ENCODE measurements at regions not wholly inside any gene's neighbourhood (a gene's known extent, or its start where the extent isn't known, plus 50 kb on each side); places are given as distances from the start of the nearest gene placed in this dataset.
"Not testable (repeated sequence)": the region's sequence is repeated elsewhere in the genome, so short reads cannot be mapped to it uniquely, and the experiment has no call there.

DNA sequence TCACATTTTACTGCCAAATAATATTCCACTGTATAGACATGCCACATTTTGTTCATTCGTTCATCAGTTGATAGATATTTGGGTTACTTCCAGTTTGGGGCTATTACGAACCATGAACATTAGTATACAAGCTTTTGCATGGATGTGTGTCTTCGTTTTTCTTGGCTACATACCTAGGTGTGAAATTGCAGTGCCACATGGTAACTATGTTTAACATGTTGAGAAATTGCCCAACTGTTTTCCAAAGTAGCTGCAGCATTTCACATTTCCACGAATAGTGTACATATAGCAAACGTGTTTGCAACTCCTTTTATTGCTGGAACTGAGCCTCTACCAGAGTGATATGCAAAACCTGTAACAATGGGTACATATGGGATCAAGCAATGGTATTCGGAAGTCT, 221.5 kb downstream of the VEGFC start:
- no peak for DNase-seq (ENCODE audit: low spot score)

DNA sequence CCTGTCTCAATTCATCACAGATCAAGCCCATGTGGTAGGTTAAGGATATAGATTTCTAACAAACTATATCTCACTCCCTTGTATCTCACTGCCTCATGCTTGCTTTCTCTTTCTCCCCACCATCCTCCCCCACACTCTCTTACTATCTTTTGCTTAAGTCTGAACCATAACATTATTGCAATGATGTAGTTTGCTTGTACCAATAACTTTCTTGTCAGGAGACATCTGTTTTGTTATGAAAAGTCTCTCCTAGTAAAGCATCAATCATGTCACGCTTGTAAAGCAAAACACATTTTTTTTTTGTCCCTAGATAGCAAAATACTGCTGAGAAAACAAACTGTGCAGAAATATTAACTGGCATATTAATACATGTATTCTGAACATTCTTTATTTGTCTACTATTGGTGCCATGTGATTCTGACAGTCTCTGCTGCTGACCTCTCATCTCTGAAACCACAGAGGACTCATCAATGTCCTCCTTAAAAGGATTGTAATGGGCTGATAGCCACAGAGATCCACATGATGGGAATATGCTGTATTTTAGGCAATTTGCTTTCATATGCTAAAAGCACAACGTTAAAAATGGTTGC, 217.5 kb downstream of the VEGFC start:
- DNase-seq (ENCODE audit: low spot score) = no peak

DNA sequence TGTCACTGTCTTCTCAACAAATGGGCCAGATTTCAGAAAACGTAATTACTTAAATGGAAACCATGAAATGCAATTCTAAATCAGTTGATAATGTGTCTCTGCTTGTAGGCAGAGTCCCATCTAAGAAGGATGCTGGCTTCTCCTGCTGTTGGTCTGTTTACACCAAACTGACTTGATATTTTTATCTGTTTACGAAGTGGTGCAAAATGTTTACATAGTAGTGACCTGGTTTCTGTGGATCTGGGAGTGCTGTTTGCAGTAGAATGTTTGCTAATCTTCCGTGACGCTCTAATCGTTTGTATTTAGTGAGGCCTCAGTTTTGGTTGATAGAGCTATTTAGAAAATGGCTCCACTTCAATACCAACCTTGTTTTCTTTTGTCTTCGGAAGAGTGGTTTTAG, 213.5 kb downstream of the VEGFC start:
- no peak for DNase-seq (ENCODE audit: low spot score)

DNA sequence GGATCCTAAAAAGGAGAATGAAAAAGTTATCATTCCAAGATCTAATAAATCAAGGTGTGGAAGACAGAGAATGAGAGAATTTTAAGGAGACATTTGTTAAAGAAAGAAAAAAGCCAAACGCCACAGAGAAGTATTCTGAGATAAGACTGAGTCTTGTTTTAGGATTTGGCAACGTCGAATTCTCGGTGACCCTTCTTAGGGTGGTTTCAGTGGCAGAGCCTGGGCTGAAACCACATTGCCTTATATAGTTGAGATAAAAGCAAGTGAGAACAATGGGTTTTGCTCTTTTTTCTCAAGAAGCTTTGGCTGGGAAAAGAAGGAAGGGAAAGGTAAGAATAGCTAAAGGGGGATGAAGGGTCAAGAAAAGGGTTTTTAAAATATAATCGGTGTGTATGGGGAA, 209.4 kb downstream of the VEGFC start:
- DNase-seq (ENCODE audit: low spot score) = no peak

DNA sequence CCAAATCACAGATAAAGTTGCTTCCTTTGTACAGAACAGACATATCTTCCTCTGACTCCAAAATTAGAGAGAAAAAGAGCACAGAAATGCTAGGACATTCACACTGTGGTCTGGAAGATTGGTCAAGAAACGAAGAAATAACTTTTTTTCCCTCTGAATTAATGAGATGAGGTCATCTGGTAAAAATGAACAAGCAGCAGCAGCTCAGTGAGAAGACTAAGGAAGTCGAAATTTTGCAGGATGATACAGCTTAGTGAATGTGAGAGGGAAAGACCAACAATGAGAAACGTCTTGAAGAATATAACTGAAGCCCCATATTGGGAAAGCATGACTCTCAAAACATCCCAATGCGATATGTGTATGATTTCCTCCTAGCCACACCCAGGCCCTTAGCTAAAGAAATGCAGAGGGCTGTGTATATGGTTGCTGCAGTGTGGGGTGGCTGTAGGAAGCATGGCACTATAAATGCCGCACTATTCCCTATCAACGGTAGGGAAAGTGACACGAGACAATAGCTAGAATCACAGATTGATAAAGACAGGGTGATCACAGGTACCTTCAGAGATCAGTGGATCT, 208.6 kb downstream of the VEGFC start:
- DNase-seq (ENCODE audit: low spot score) = no peak

DNA sequence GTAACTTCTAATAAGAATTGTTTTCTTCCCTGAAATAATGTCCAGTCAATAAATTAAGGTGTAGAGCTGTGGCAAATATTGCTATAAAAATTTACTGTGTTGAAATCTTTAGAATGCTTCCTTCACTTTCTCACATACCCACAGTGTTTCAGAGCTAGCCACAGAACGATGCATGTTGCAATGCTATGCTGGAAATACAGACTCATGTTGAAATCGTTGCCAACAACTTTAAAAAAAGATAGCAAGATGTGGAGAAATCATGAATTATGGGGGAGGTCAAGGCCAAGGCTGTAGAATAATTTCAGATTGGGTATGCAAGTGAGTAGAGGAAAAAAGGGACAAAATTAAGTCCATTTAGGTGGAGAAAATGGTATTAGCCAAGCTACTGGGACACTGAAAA, 204.8 kb downstream of the VEGFC start:
- no peak for DNase-seq (ENCODE audit: low spot score)

DNA sequence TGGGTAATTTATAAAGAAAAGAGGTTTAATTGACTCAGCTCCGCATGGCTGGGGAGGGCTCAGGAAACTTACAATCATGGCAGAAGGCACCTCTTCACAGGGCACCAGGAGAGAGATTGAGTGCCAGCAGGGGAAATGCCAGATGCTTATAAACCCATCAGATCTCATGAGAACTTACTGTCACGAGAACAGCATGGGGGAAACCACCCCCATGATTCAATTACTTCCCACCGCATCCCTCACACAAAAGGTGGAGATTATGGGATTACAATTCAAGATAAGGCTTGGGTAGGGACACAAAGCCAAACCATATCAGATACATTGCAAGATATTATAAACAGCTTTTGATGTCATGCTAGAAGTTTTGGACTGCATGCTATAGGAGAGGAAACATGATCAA, 204.3 kb downstream of the VEGFC start:
- no peak for DNase-seq (ENCODE audit: low spot score)

DNA sequence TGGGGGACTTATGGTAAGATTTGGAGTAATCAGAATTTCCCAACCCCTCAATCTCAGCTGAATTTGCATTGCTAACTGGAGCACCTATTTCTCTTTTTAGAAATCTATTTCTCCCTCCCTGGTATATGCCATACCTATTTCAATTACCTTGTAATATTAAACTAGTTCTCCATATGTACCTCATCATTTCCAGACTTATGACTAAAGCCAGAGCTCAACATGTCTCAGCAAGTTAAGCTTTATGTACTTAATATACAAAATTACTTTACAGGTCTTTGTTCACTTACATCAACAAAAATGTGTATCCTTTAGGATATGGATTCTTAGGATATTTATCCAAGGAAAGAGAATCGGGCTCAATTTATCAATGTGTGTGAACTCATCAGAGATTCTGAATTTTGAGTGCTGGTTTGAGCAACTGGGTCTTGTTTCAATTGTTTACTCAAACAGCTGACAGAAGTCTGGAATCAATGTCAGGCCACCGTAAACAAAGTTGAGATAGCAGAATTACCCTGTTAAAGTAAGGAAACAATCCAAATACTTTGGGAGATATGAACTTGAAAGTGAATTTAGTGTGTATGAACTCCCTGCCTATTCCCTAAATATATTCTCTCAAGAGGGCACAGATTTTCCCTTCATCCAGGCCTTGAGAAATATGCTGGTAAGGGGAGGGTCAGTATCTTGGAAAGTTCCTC, 199.6 kb downstream of the VEGFC start:
- DNase-seq (ENCODE audit: low spot score) = no peak

DNA sequence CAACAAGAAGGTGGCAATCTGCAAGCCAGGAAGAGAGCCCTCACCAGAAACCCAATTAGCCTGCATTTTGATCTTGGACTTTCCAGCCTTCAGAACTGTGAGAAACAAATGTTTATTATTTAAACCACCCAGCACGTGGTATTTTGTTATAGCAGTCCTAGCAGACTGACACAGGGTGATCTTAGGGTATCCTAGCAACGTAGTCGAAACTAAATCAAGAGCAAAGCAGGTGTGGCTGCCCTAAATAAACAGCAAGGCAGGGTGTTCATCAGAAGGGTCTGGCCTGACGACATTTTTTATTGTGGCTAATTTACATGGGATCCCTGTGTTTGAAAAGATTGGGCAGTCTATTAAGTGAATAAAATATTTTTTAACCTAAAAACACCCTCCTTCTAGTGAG, 198.8 kb downstream of the VEGFC start:
- no peak for DNase-seq (ENCODE audit: low spot score)

DNA sequence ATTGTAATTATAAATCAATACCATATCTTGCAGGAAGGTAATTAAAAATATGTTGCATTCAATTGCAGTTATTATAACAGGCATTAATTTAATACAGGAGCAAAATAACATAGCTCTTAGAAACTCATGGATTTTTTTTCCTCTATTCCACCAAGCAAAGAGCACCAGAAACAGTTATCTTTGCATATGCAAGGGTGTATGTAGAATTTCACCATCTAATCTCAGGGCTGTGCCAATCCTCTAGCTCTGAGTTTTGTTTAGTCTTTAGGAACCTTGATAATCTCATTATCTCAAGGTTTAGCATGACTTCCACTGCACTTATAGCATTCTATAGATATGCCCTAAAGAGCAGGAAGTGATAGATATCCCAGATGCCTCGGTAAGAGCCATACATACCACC, 197.5 kb downstream of the VEGFC start:
- DNase-seq (ENCODE audit: low spot score) = no peak

DNA sequence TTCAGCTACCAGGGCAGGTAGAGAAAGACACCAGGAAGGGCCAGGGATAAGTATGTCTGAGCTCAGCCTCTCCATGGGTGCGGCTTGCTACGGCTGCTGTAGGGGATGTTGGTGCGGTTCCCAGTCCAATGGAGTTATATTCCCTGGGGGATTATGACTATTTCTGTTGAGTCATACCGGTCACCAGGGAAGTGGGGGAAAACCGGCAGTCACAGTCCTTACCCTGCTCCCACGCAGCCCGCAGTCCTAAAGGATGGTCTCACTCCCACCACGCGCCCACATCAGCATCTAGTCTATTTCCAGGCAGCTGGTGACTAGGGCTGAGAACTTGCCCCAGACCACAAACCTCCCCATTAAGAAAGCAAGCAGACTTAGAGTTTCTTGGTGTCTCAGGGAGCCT, 191.6 kb downstream of the VEGFC start:
- DNase-seq (ENCODE audit: low spot score) = no peak

DNA sequence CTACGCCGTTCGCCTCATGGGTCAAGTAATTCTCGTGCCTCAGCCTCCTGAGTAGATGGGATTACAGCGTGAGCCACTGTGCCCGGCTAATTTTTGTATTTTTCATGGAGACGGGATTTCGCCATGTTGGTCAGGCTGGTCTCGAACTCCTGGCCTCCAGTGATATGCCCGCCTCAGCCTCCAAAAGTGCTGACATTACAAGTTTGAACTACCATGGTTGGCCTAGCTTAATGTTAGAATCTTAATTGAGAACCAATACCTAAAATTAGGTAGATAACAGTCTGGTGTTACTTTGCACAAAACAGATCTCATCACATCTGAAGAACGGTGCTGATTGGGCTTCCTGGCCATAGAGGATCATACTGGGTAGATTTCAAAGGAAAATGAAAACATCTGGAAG, 184.9 kb downstream of the VEGFC start:
- DNase-seq (ENCODE audit: low spot score) = no peak

DNA sequence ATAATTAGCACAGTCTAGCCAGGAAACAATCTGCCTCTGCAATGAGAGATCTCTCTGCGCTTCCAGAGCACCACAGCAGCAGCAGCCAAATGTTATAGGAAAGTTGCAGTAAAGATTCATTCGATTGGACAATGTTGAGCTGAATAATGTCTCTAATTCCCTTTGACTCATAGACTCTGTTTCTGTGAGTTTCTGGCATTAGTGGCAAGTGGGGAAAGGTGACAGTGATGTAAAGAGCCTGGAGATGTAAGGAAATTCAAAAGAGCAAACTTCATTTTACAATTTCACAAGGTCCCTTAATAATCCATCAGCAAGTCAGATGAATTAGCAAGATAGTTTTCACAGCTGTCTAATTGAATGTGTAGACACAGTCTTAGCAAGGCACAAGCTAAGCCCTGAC, 184.4 kb downstream of the VEGFC start:
- no peak for DNase-seq (ENCODE audit: low spot score)

DNA sequence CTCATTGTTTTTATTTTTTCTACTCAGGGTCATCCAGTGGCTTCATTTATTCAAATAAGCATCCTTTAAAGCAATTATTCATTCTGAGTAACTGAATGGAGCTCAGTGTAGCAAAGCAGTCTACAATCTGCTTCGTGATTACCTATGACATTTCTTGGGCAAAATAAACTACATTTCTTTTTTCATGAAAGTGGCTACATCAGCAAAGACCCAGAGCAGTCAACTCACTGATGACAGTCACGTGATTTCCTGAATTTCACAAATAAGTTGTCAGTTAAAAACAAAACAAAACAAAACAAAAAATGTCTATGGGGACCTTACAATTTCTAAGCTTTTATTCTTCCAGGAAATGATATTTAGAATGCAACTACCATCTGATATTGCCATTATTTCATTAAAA, 182.1 kb downstream of the VEGFC start:
- no peak for DNase-seq (ENCODE audit: low spot score)

DNA sequence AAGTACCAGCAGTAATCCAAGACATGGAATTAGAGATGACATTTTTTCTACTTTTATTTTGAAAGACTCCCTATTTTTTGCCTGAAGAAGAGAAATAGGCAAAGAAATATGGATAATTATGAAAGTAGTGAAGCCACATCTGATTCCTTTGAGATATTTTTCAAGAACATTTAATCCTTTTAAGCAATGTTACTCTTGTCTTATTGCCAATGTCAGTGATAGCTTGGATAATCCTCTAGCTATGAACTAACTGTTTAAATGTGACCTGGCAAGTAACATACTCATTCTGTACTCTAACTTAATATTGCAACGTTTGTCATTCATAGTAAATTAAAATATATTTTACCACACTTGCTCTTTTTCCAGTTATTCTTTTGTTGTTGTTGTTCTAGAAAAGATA, 181.3 kb downstream of the VEGFC start:
- no peak for DNase-seq (ENCODE audit: low spot score)

DNA sequence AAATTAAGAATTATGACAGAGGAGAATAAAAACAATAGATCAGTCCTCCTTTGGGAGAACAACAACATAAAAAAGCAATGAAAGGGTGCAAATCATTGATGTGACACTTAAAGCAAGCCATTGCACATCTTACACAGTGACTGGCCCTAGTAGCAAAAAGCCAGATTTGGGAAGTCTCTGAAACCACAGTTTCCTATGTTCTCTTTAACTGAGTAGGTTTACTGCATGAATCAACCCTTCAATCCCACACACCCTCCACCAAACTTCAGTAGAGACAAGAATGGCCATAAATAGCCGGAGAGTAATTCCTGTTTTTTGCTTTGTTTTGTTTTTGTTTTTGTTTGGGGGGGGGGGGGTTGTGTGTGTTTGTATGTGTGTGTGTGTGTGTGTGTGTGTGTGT, 180.8 kb downstream of the VEGFC start:
- DNase-seq (ENCODE audit: low spot score) = no peak

DNA sequence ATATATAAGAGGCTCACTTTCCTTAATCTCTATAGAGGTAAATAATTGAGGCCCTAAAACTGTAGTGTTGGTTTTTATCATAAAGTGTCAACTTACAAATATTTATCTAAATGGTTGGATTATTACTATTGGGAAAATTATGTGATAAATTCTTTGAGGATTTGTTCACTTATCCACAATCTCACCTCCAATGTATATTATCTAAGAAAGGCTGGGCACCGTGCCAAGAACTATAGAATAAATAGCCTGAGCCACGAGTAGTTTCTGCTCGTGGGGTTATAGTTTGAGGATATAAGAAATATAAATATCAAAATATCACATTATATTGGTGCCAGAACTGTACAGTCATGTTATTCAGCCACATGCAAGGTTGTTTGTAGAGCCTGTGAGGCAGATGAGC, 177.9 kb downstream of the VEGFC start:
- DNase-seq (ENCODE audit: low spot score) = no peak

DNA sequence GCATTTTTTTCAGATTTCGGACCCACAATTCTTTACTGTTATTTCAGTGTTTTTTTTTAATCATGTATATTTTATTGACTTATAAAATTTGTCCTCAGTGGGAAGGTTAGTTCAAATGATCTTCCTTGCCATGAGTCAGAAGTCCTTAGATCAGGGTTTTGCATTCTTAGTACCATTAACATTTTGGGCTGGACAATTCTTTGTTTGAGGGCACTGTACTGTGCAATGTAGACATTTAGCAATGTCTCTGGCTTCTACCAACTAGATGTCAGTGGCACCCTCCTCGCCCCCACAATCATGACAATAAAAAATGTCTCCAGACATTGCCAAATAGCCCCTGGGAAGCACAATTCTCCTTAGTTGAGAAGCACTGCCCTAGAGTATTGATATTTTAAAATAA, 176.6 kb downstream of the VEGFC start:
- DNase-seq (ENCODE audit: low spot score) = no peak

DNA sequence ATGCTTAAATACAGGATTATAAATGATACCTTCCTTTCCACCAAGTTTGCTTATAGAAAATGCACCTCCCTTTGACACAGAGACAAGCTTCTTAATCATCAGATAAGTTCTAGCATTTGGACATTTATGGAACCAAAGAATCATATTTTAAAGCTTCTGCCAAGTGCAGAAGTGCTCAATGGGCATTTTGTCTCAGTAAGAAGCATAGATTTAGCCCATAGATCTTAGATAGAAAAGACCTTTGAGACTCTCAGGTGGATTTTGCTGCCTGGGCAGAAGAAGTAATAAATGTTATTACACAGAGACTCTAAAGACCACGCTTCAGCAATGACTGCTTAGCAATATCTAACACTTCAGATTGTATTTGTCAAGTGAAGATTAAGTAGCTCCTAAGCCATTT, 174.6 kb downstream of the VEGFC start:
- DNase-seq (ENCODE audit: low spot score) = no peak

DNA sequence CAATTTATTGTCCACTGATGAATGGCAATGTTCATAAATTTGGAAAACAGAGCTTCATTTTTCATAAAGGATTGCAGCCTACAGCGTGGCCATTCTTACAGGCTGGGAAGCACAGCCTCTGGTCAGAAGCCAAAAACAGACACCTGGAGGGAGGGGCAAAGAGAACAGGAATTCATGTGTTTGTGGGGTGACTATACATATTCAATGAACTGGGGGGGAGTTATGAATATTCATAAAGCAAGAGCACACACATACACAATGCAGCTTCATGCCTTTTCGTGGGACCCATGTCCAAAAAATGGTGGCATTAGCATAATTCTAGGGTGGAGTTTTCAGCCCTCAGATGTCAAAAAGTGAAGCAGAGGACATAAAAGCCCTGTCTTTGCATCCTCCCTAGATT, 173.3 kb downstream of the VEGFC start:
- DNase-seq (ENCODE audit: low spot score) = no peak

DNA sequence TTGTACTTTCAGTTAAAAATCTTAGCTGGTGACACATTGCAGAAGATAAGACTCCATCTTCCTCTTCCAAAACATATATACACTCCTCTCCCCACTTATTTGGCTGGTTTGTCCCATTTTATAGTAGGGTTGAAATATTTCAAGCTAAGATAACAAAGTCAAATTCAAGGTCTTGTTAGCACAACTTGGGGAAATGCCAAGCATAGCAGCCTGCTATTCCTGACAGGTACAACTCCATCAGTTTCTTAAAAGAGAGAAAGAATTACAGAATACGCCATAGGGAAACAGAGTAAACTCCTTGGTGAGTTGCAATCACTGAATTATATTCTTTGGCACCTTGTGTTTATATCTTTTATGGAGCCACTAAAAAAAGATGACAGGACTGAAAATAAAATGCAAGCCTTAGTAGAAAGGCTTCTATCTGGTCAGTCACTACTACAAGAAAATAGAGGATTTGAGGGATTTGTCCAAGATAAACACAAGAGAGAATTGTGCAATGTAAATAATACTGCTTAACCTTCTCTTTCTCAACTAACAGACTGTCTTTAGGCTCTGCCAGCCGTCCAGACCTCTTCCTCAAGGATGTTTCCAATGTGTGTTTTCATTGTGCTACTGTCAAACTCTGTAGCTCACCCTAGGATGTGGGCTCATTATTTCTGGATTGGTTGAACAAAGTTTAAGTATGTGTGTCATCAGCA, 170.3 kb downstream of the VEGFC start:
- no peak for DNase-seq (ENCODE audit: low spot score)

DNA sequence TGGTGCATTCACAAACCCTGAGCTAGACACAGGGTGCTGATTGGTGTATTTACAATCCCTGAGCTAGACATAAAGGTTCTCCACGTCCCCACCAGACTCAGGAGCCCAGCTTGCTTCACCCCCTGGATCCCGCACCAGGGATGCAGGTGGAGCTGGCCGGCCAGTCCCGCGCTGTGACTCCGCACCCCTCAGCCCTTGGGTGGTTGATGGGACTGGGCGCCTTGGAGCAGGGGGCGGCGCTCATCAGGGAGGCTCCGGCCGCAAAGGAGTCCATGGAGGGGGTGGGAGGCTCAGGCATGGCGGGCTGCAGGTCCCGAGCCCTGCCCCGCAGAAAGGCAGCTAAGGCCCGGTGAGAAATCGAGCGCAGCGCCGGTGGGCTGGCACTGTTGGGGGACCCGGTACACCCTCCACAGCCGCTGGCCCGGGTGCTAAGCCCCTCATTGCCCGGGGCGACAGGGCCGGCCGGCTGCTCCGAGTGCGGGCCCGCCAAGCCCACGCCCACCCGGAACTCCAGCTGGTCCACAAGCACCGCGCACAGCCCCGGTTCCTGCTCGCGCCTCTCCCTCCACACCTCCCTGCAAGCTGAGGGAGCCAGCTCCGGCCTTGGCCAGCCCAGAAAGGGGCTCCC, 167.6 kb downstream of the VEGFC start:
- DNase-seq (ENCODE audit: low spot score) = not testable (repeated sequence)

DNA sequence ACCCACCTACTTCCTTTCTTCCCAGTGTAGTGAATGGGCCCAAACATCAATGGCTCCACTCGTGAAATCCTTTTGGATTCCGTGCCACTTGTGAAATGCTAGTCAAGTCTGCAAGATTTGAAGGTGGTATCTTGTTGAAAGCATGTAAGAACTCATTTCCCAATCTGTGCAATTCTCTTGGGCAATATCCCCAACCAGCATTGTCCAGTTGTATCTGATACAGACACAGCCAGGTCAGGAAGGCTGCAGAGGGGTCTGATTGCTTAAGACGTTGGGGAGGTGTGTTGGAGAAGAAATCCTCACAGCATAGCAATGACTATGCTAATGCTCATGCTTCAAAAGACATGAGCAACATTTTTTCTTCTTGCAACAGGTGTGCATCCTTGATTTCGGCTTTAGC, 164.8 kb downstream of the VEGFC start:
- DNase-seq (ENCODE audit: low spot score) = no peak
